ENCODE measurements at regions not wholly inside any gene's neighbourhood (a gene's known extent, or its start where the extent isn't known, plus 50 kb on each side); places are given as distances from the start of the nearest gene placed in this dataset.

DNA sequence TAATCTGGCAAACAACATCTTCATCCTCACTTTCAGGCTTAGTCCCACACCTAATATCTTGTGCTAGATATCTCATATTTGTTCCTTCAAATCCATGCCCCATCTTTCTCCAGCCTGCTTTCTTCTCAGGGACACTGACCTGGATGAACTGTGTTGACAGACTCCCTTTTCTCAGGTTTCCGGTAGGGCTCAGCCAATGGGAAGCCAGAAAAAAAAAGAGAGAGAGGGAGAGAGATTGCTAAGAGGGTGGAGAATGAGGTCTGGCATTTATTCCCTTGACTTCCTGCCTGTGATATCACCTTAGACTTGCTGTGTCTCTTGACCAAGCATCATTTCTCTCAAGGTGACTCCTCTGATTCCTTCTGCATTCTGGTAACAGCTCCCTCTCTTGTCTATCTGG, 145.6 kb upstream of the ABI3BP start:
- TF ChIP-seq POLR2A (IDR thresholded peaks at IDR 0.05; ENCODE audit: low read depth, low read length) = no peak
- TF ChIP-seq, protein P1, sequence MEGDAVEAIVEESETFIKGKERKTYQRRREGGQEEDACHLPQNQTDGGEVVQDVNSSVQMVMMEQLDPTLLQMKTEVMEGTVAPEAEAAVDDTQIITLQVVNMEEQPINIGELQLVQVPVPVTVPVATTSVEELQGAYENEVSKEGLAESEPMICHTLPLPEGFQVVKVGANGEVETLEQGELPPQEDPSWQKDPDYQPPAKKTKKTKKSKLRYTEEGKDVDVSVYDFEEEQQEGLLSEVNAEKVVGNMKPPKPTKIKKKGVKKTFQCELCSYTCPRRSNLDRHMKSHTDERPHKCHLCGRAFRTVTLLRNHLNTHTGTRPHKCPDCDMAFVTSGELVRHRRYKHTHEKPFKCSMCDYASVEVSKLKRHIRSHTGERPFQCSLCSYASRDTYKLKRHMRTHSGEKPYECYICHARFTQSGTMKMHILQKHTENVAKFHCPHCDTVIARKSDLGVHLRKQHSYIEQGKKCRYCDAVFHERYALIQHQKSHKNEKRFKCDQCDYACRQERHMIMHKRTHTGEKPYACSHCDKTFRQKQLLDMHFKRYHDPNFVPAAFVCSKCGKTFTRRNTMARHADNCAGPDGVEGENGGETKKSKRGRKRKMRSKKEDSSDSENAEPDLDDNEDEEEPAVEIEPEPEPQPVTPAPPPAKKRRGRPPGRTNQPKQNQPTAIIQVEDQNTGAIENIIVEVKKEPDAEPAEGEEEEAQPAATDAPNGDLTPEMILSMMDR (IDR thresholded peaks at IDR 0.05; ENCODE audit: extremely low read depth in 1 of 2, insufficient read depth in 1 of 2, low read depth in 1 of 2, low read length in 2 of 2) = no peak
- TF ChIP-seq, protein P2, sequence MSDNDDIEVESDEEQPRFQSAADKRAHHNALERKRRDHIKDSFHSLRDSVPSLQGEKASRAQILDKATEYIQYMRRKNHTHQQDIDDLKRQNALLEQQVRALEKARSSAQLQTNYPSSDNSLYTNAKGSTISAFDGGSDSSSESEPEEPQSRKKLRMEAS (IDR thresholded peaks at IDR 0.05; ENCODE audit: insufficient read depth, insufficient read length) = no peak
